H9 (cell line): ENCODE measurements at regions not wholly inside any gene's neighbourhood (a gene's known extent, or its start where the extent isn't known, plus 50 kb on each side); places are given as distances from the start of the nearest gene placed in this dataset.

Source experiments
- DNase-seq: peaks from one replicate; pipeline ENCODE4 v3.0.0-alpha.2; 2017
- H2AFZ ChIP-seq: one replicate; pipeline ENCODE4 v1.6.1; 2013; ENCODE audit warnings: mild to moderate bottlenecking, low read length, control low read depth, moderate library complexity
- H2AK5ac ChIP-seq: 2 replicates; pipeline ENCODE4 v1.6.1; 2013; ENCODE audit warnings: low read length, control low read depth, mixed read lengths; ENCODE audit not compliant: insufficient read length
- H2BK120ac ChIP-seq: one replicate; pipeline ENCODE4 v1.6.1; 2013; ENCODE audit warnings: low read depth, mild to moderate bottlenecking, low read length, control low read depth, inconsistent platforms; ENCODE audit not compliant: poor library complexity, severe bottlenecking
- H2BK12ac ChIP-seq: 2 replicates; pipeline ENCODE4 v1.6.1; 2013; ENCODE audit warnings: low read length, control low read depth, mixed read lengths, low read depth; ENCODE audit not compliant: insufficient read length
- H2BK15ac ChIP-seq: 2 replicates; pipeline ENCODE4 v1.6.1; 2013; ENCODE audit warnings: low read depth, low read length, control low read depth
- H2BK20ac ChIP-seq: one replicate; pipeline ENCODE4 v1.6.1; 2013; ENCODE audit warnings: low read depth, mild to moderate bottlenecking, low read length, control low read depth, inconsistent platforms; ENCODE audit not compliant: poor library complexity, severe bottlenecking
- H2BK5ac ChIP-seq: 2 replicates; pipeline ENCODE4 v1.6.1; 2013; ENCODE audit warnings: low read length, control low read depth, mixed read lengths; ENCODE audit not compliant: insufficient read length
- H3K14ac ChIP-seq: 2 replicates; pipeline ENCODE4 v1.6.1; 2013; ENCODE audit warnings: low read length, control low read depth; ENCODE audit not compliant: insufficient read depth
- H3K18ac ChIP-seq: 2 replicates; pipeline ENCODE4 v1.6.1; 2013; ENCODE audit warnings: low read depth, mild to moderate bottlenecking, mixed read lengths, low read length, control low read depth; ENCODE audit not compliant: insufficient read length
- H3K23ac ChIP-seq: 2 replicates; pipeline ENCODE4 v1.6.1; 2013; ENCODE audit warnings: low read length, control low read depth, mixed read lengths, low read depth; ENCODE audit not compliant: insufficient read length
- H3K23me2 ChIP-seq: 2 replicates; pipeline ENCODE4 v1.6.1; 2013; ENCODE audit warnings: low read depth, mild to moderate bottlenecking, mixed read lengths, low read length, control low read depth; ENCODE audit not compliant: insufficient read length, poor library complexity, severe bottlenecking
- H3K27ac ChIP-seq: 2 replicates; pipeline ENCODE4 v1.5.1; 2013; ENCODE audit warnings: low read length, control low read depth, mixed read lengths, low read depth; ENCODE audit not compliant: insufficient read length
- H3K27me3 ChIP-seq: 2 replicates; pipeline ENCODE4 v1.6.1; 2013; ENCODE audit warnings: low read length, control low read depth, inconsistent platforms; ENCODE audit not compliant: insufficient read depth
- H3K4ac ChIP-seq: 2 replicates; pipeline ENCODE4 v1.6.1; 2013; ENCODE audit warnings: low read depth, mild to moderate bottlenecking, control low read depth, inconsistent platforms, low read length, moderate library complexity
- H3K4me1 ChIP-seq: 2 replicates; pipeline ENCODE4 v1.6.1; 2013; ENCODE audit warnings: low read length, control low read depth, inconsistent platforms; ENCODE audit not compliant: insufficient read depth
- H3K4me2 ChIP-seq: 2 replicates; pipeline ENCODE4 v1.6.1; 2013; ENCODE audit warnings: low read length, control low read depth, mixed read lengths; ENCODE audit not compliant: insufficient read length, insufficient read depth
- H3K56ac ChIP-seq: 2 replicates; pipeline ENCODE4 v1.6.1; 2013; ENCODE audit warnings: low read depth, mild to moderate bottlenecking, mixed read lengths, low read length, control low read depth; ENCODE audit not compliant: insufficient read length
- H3K79me1 ChIP-seq: 2 replicates; pipeline ENCODE4 v1.6.1; 2013; ENCODE audit warnings: low read depth, mild to moderate bottlenecking, moderate library complexity, low read length, control low read depth, inconsistent platforms; ENCODE audit not compliant: insufficient read depth, poor library complexity, severe bottlenecking
- H3K79me2 ChIP-seq: 2 replicates; pipeline ENCODE4 v1.6.1; 2013; ENCODE audit warnings: low read length, control low read depth, inconsistent platforms; ENCODE audit not compliant: insufficient read depth
- H3K9ac ChIP-seq: 2 replicates; pipeline ENCODE4 v1.6.1; 2013; ENCODE audit warnings: low read length, control low read depth, mixed read lengths; ENCODE audit not compliant: insufficient read length; ENCODE audit errors: extremely low read depth
- H3K9me3 ChIP-seq: one replicate; pipeline ENCODE4 v1.6.1; 2013; ENCODE audit warnings: low read depth, low read length, inconsistent platforms; ENCODE audit not compliant: control insufficient read depth
- H3T11ph ChIP-seq: one replicate; pipeline ENCODE4 v1.6.1; 2013; ENCODE audit warnings: mild to moderate bottlenecking, low read length, control low read depth, inconsistent platforms
- H4K20me1 ChIP-seq: one replicate; pipeline ENCODE4 v1.6.1; 2013; ENCODE audit not compliant: control insufficient read depth, insufficient read length, insufficient read depth
- H4K5ac ChIP-seq: 2 replicates; pipeline ENCODE4 v1.6.1; 2013; ENCODE audit warnings: low read depth, mild to moderate bottlenecking, mixed read lengths, low read length, control low read depth; ENCODE audit not compliant: insufficient read length
- H4K8ac ChIP-seq: replicated peaks from 2 replicates; pipeline ENCODE4 v1.6.1; 2013; ENCODE audit warnings: low read length, control low read depth, mixed read lengths, low read depth; ENCODE audit not compliant: insufficient read length
- H4K91ac ChIP-seq: 2 replicates; pipeline ENCODE4 v1.6.1; 2013; ENCODE audit warnings: low read depth, mild to moderate bottlenecking, moderate library complexity, mixed read lengths, low read length, control low read depth; ENCODE audit not compliant: insufficient read length
- H3K27ac Mint-ChIP-seq, 3 experiments: 2 replicates in 2 of 3; 3 replicates in 1 of 3; pipeline ENCODE4 v1.8.0; 2020 to 2021; ENCODE audit warnings: mixed read lengths in 3 of 3, mild to moderate bottlenecking in 1 of 3, moderate library complexity in 1 of 3
- H3K27me3 Mint-ChIP-seq: 2 replicates; pipeline ENCODE4 v1.8.0; 2021; ENCODE audit warnings: low read depth, mild to moderate bottlenecking, moderate library complexity, mixed read lengths
- H3K36me3 Mint-ChIP-seq, 3 experiments: 2 replicates in 2 of 3; 3 replicates in 1 of 3; pipeline ENCODE4 v1.8.0; 2020 to 2021; ENCODE audit warnings: low read depth in 3 of 3, mixed read lengths in 3 of 3; ENCODE audit not compliant: insufficient read depth in 1 of 3
- H3K4me1 Mint-ChIP-seq, 2 experiments: 2 replicates each; pipeline ENCODE4 v1.8.0; 2020; ENCODE audit warnings: mixed read lengths in 2 of 2
- H3K4me3 Mint-ChIP-seq, 2 experiments: 2 replicates in 1 of 2; 3 replicates in 1 of 2; pipeline ENCODE4 v1.8.0; 2020 to 2021; ENCODE audit warnings: mild to moderate bottlenecking in 2 of 2, mixed read lengths in 2 of 2, moderate library complexity in 1 of 2
- H3K9me3 Mint-ChIP-seq, 2 experiments: 2 replicates in 1 of 2; 3 replicates in 1 of 2; pipeline ENCODE4 v1.8.0; 2020; ENCODE audit warnings: mild to moderate bottlenecking in 2 of 2, mixed read lengths in 2 of 2, moderate library complexity in 1 of 2
- WGBS: extraction: QIAGEN DNeasy Blood & Tissue Kit; methylation state at CpG from one replicate; pipeline ENCODE4 v1.1.7; 2013; ENCODE audit warnings: missing lambda C conversion rate, low lambda C conversion rate, mixed read lengths; ENCODE audit not compliant: insufficient read length; ENCODE audit errors: extremely low coverage; 5-methylcytosine and 5-hydroxymethylcytosine counted together
- TF ChIP-seq, protein P1 (sequence below): fragments of 200-600 bp; sonication (generic); conservative IDR thresholded peaks from 3 replicates; pipeline ENCODE4 v1.8.0; 2021; ENCODE audit warnings: antibody characterized with exemption, mild to moderate bottlenecking

DNA sequence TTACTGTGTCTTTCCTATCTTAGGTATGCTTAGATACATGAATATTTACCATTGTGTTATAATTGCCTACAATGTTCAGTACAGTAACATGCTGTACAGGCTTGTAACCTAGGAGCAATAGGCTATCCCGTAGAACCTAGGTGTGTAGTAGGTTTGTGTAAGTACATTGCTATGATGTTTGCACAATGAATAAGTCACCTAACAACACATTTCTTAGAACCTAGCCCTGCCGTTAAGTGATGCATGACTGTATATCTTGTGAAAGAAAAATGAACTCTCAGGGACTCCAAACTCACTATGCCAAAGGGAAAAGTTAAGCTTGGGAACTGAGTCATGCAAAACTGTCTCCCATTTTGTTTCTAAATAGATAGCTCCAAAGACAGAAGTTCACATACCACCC is 91.5 kb upstream of the ACP3 start:
- Histone ChIP-seq H3K4me2 (no peak overlapping the region), H3K4ac (no peak overlapping the region), H2BK20ac (no peak overlapping the region), H2AFZ (no peak overlapping the region), H2BK12ac (no peak overlapping the region), H3K14ac (no peak overlapping the region), H3K56ac (no peak overlapping the region), H2BK15ac (no peak overlapping the region), H4K91ac (no peak overlapping the region), H4K8ac (no peak overlapping the region), H2BK5ac (no peak overlapping the region), H3K23ac (no peak overlapping the region), H3K9me3 (no peaks in the 10 kb centered on the region), H3K23me2 (no peaks in the 10 kb centered on the region), H4K20me1 (no peaks in the 10 kb centered on the region), H3K18ac (no peak overlapping the region), H3K79me1 (no peaks in the 10 kb centered on the region), H2BK120ac (no peak overlapping the region), H2AK5ac (no peak overlapping the region), H3K9ac (no peak overlapping the region), H3K27ac (no peak overlapping the region), H3K27me3 (no peaks in the 10 kb centered on the region), H4K5ac (no peak overlapping the region), H3T11ph (no peak overlapping the region), H3K4me1 (peaks cover 12% of the 10 kb centered on the region), H3K79me2 (no peaks in the 10 kb centered on the region)
- WGBS: no CpG with 5 or more reads among the region's 2 CpGs
- Mint-ChIP-seq H3K36me3 (peaks cover 0 to 4% (median 0%) of the 10 kb centered on the region in 3 experiments; a peak in 1 of 7 replicates), H3K4me1 (peaks cover 24 to 27% of the 10 kb centered on the region in 2 experiments), H3K9me3 (no peaks in the 10 kb centered on the region; a peak in 2 of 5 replicates), H3K27ac (no peak overlapping the region; a peak in 1 of 7 replicates), H3K27me3 (peaks cover 1% of the 10 kb centered on the region), H3K4me3 (no peak overlapping the region)
- no peak for DNase-seq
- TF ChIP-seq, protein P1, sequence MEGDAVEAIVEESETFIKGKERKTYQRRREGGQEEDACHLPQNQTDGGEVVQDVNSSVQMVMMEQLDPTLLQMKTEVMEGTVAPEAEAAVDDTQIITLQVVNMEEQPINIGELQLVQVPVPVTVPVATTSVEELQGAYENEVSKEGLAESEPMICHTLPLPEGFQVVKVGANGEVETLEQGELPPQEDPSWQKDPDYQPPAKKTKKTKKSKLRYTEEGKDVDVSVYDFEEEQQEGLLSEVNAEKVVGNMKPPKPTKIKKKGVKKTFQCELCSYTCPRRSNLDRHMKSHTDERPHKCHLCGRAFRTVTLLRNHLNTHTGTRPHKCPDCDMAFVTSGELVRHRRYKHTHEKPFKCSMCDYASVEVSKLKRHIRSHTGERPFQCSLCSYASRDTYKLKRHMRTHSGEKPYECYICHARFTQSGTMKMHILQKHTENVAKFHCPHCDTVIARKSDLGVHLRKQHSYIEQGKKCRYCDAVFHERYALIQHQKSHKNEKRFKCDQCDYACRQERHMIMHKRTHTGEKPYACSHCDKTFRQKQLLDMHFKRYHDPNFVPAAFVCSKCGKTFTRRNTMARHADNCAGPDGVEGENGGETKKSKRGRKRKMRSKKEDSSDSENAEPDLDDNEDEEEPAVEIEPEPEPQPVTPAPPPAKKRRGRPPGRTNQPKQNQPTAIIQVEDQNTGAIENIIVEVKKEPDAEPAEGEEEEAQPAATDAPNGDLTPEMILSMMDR: no peak
